ENCODE measurements at regions not wholly inside any gene's neighbourhood (a gene's known extent, or its start where the extent isn't known, plus 50 kb on each side); places are given as distances from the start of the nearest gene placed in this dataset.
"Not testable (repeated sequence)": the region's sequence is repeated elsewhere in the genome, so short reads cannot be mapped to it uniquely, and the experiment has no call there.

DNA sequence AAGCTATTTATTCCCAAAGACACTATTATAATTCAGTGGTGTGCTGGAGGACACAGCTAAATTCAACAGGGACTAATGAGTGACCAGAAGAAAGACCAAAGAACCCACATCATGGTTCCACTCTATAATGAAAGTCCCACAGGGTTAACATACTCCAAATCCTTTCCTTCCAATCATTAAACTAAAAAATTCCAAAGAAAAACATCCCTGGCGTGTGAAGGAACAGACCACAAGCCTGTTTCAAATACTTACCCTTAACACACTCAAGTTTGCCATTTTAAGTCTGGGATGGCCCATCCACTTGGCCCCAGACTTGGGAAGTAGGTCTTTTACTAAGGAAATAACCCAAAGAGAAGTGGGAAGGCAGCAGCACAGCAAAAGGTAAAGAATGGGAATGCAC is 150.1 kb upstream of the CCDC150 start:
- DNase-seq (ENCODE audit: low read depth): no peak

DNA sequence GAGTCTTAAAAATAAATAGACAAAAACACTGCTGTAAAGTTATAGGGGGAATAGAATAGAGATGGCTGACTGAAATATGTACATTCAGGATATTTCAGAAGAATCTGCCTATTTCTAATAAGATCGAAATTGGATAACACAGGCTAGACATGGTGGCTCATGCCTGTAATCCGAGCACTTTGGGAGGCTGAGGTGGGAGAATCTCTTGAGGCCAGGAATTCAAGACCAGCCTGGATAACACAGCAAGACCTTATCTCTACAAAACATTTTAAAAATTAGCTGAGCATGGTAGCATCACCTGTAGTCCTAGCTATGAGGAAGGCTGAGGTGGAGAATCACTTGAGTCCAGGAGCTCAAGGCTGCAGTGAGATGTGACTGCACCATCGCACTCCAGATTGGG is 146.6 kb upstream of the CCDC150 start:
- no peak for DNase-seq (ENCODE audit: low read depth)

DNA sequence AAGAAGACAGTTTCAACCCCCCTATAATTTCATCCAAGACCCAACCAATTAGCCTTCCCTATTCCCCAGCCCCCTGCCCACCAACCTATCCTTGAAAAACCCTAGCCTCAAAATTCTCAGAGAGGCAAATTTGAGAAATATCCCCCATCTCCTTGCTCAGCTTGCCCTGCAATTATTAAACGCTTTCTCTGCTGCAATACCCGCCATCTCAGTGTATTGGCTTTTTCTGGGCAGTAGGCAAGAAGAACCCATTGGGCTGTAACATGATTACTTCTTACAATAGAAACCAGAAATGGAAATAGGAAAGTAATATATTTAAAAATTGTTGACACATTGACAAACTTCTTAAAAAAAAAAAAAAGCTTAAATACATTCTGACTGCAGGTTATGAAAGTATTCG is 140.6 kb upstream of the CCDC150 start:
- DNase-seq (ENCODE audit: low read depth): no peak

DNA sequence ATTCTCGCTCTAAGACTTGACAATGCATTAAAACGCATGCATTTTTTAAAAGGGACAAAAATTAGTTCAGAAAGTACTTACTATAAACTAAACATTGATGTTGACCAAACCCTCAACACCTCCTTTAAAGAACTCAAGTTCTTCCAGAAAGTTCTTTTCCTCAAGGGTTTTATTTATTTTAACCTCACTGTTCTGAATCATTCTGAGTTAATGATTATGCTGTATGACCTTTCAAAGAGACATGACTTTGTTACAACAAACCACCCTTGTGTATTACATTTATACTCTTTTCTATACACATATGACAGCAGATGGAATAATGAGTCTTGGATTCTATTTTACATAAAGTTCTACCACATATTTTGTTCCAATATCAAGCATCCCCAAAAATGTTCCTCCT is 139.8 kb upstream of the CCDC150 start:
- DNase-seq (ENCODE audit: low read depth): no peak

DNA sequence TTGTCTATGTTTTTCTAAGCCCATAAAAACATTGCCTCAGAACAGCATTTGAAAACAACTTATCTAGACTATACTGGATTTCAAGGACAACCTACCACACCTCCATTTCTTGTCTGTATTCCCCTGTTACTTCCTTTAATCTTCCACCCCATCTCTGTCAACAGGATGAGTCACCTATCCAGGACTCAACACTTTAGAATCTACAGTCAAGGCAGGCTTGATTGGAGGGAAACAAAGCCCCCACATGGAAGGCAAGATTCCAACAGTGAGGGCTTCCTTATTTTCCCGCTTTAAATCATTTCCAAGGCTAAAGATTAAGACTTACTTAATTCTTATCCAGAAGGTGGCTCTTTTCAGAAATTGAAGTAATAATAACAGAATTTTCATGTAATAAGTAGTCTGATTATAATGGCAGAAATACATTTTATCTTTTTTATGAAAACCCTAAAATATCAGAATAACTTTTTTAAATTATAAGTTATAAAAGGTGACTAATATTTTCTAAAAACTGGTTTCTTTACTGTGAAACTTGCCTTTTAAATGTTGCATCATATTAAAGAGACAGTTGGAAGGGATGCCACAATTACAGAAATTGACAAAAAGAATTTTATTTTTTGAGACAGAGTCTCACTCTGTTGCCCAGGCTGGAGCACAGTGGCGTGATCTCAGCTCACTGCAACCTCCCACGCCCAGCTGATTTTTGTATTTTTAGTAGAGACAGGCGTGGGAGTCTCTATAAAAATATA is 138.7 kb upstream of the CCDC150 start:
- no peak for DNase-seq (ENCODE audit: low read depth)

DNA sequence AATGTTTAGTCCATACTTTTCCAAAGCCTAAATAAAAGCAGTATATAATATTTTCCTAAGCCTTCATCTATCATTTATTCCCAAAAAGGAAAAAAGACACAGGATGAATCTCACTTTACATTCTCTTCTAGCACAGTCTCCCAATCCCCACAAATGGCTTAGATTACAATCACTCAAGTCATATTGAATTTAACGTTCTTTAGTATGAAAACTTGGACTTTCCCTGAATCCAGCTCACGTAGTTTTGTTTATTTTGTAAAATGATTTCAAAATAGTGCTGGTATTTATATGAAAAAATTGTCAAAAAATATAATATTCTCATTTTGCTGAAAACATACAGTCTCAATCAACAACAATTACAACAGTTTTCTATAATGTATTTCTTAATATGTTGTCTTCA is 137.7 kb upstream of the CCDC150 start:
- DNase-seq (ENCODE audit: low read depth): no peak

DNA sequence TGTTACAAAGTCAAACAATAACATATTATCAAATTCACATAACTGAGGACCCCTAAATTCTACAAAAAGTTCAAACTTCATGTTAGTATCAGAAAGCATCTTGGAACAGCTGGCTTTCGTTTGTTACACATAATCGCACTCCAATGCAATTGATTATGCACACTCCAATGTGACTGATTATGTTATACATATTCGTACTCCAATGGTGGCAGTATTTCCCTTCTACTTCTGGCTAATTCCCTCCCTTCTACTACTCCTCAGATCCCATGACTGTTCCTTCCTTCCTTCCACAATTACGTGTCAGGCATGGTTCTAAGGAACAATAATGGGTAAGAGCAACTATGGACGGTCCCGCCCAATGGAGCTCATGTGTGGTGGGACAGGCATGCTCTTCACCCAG is 137.1 kb upstream of the CCDC150 start:
- no peak for DNase-seq (ENCODE audit: low read depth)

DNA sequence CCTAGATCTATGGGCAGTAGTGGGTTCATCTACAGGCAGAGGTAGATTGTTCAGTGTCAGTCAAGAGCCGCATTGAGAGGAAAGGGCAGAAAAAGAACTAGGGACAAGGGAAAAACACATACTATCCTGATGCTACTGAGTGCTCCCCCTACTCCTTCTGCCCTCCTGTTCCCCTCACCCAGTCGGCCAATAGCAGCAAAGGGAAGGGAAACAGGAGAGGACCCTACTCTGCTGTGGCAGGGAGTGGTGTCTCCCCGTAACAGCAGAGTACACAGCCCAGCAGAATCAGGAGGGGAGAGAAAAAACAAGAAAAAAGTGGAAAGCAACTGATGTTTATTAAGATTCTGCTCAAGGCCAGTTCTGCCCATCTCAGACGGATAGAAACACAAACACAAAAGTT is 136.1 kb upstream of the CCDC150 start:
- no peak for DNase-seq (ENCODE audit: low read depth)

DNA sequence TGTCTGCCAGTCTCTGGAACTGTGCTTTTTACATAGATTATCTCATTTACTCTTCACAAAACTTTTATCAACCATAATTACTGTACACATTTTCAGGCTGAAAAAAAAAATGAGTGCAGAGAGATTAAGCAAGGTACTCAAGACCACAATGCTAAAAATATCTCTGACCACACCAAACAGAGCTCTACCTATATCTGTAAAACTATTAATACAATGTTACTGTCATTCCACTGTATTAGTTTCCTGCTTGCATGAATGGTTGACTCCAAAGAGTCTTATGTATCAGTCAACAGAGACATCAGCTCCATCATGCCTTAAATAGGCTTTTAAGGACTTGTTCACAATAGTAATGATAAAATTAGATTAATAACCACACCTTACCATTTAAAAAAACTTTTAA is 134.7 kb upstream of the CCDC150 start:
- no peak for DNase-seq (ENCODE audit: low read depth)

DNA sequence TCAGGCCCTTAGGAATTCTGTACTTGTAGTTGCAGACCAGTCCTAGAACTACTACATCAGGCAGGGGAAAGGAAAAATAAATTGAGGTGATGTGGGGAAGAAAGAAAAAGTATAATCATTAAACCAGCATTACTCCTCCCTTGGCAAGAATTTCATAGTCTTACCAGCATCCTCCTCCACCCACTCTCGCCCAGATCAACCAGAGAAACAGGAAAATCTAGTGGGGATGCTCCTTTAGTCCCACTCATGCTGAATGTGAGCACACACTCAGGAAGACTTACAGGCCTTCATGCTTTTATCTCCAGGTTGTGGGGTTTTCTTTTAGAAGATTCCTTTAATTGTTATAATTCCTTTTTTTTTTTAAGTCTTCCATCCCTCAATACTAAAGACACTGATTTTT is 129.3 kb upstream of the CCDC150 start:
- DNase-seq (ENCODE audit: low read depth): no peak

DNA sequence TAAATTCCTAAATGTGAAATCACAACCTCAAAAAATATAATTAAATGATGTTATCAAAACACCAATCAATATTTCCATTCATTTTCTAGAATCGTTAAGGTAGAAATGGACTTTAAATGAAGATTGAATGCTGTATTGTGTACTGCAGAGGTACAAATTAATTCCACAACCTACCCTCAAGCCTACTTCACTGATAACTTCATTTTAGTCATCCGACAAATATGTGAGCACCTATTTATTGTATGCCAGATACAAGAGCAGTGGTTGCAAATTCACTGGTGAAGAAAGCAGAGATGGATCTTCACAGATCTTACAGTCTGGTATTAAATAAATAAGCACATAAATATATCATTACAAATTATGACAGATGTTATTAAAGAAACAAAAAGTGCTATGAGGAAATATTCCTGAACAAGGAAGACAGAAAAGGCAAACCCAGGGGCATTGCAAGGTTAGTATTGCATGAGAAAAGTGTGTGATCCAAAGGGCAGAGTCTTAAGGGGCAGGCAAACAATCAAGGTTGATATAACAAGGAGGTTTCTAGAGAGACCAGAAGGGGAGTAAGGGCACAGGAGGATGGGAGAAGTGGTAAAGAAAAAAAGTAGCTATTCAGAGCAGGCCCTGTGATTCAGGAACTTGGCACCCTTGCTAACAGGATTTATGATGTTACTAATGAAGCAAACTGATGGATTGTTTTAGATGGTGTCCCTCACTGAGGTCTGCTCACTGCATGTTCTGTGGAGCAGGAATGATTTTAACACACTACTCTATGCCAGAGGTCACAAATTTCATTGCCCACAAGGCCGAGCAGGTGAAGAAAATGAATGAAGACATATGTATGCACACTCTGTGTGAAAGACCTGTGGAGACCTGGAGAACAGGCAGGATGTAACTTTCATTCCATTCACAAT is 128.0 kb upstream of the CCDC150 start:
- DNase-seq (ENCODE audit: low read depth): no peak

DNA sequence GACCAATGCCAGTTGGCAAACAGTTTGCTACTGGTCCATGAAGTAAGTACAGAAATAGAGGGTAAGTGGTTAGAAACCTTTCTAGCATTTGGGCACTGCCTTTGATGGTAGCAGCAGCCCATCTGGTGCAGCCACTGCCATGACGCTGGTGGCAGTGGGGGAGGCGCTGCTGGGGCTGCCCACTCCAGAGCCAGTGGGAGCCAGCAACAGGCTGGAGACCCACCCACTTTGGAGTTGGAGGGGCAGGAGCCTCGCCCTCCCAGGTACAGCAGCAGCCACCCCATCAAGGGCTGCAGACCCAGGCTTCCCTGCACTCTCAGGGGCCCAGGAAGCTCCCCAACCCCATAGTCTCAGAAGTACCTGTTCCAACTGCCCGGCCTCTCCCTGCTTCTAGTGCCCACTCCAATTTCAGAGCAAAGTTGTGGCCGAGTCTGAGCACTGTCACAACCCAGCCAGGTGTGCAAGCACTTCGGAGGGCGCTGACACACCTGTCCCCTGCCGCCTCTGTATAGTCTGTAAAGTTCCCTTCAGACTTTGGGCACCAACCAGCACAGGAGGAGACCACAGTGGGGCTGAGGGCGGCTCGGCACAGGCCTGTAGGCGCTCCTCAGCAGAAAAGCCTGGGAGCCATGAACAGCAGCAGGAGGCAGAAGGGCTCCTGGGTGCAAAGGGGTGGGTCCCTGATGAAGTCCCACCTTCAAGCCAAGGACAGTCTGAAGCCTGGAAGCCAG is 125.6 kb upstream of the CCDC150 start:
- DNase-seq (ENCODE audit: low read depth): no peak

DNA sequence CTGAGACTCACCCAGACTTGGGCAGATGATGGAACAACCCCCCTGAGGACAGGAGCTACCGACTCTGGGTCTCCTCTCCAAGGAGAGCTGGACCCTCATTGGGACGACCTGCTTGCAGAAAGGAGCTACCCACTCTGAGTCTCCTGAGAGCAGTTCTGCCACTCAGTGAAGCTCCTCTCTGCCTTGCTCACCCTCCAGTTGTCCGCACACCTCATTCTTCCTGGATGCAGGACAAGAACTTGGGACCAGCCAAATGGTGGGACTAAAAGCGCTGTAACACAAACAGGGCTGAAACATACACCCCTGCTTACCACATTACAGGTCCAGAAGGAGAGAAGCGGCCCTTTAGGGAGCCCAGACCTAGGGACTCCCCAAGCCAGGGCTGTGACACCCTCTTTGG is 124.9 kb upstream of the CCDC150 start:
- DNase-seq (ENCODE audit: low read depth): no peak

DNA sequence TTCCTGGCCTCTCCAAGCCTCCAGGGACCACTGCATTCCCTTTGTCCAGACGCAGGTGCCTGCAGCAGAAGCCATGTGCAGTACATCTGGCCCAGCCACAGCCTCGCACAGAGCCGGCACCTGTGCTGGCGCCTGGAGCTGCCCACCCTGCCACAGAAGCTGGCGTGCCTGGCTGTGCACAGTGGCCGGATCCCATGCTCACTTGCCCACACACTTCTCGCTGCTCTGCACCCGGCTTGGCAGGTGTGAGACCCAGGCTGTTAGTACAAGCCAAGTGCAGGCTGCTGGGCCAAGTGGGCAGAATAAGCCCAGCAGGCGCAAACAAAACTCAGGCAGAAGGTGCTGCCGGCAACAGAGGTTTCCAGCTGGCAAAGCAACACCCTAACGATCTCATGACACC is 124.5 kb upstream of the CCDC150 start:
- no peak for DNase-seq (ENCODE audit: low read depth)

DNA sequence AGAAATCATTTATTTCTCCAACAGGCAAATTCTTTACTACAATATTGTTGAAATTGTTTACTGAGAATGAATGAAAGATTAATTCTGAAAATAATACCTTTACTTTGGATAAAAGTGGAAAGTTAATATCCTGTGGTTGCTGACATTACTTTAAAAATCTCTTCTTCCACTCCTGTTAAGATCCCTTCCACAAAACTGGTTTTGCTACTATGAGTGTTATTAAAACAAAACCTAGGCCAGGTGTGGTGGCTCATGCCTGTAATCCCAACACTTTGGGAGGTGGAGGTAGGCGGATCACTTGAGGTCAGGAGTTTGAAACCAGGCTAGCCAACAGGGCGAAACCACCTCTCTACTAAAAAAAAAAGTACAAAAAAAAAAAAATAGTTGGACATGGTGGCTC is 123.9 kb upstream of the CCDC150 start:
- DNase-seq (ENCODE audit: low read depth): no peak

DNA sequence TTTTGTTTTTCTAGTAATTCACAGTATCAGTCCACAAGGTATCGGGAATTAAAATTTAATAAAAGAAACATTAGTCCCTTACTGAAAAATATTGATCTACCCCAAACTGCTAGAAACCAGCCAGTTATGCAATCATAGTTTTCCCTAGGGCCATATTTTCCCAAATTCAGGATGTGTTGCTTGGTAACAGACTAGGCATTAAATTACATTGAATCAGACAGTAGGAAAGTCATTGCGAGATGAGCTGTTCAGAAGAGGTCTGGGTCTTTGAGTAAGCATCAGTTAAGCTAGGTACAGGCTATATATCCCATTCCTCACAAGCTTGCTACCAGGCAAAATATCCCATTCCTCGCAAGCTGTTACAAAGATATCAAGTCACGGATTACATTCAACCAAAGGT is 123.0 kb upstream of the CCDC150 start:
- DNase-seq (ENCODE audit: low read depth): no peak

DNA sequence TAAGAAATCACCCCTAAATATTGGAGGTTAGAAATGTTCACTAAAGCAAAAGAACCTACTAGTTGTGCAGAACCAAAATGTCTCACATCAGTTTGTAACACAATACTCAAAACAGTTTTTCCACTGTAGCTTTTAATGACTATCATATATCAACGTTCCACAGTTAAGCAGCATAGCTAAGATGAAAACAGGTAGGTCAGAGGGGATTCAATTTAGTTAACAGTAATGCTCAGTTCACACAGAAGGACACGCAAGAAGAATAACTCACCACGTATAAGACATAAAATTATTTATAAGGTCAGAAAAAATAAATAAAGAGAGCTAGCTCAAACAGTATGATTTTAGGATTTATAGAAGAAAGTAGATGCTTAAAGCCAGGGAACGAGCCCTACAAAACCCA is 118.9 kb upstream of the CCDC150 start:
- DNase-seq (ENCODE audit: low read depth): no peak

DNA sequence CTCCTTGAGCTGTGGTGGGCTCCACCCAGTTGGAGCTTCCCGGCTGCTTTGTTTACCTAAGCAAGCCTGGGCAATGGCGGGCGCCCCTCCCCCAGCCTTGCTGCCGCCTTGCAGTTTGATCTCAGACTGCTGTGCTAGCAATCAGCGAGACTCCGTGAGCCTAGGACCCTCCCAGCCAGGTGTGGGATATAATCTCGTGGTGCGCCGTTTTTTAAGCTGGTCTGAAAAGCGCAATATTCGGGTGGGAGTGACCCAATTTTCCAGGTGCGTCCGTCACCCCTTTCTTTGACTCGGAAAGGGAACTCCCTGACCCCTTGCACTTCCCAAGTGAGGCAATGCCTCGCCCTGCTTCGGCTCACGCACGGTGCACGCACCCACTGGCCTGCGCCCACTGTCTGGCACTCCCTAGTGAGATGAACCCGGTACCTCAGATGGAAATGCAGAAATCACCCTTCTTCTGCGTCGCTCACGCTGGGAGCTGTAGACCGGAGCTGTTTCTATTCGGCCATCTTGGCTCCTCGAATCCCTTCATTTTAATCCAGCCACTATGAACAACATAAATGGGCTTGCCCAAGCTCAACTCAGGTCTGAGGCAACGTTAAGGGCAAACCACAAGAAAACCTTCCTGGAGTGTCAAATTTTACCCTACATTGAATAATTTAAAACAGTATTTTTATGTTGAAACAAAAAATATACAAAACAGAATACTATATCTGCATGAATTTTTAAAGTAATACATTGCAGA is 112.4 kb upstream of the CCDC150 start:
- not testable (repeated sequence) for DNase-seq (ENCODE audit: low read depth)

DNA sequence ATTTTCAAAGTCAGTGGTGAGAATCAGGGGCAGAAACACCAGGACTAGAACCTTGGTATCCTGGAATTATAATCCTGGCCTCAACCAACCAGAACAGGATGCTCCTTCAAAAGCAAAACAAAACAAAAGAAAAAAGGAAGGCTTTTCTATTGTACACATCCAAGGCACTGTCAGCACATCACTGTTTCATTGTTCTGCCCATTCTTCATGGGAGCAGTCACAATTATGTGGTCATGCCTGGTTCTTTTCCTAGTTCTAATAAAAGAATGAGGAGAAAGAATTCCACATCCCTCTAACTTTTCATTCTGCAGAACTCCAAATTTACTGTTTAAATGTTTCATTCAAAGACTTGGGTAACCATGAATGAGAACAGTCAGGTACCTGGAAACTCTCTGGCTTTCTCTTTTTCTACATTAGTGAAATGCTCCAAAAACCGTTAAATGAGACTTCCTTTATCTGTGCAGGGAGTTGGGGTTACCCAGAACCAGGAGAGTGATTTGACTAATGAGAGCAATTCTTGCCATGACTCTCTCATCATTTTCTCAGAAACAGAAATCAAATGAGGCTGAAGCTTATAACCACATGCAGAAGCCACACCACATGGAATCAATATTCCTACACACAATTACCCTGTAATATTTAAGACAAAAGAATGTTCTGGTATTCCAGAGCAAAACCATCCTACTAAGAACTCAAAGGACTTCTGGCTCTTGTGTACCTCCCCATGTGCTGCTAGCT is 110.9 kb upstream of the CCDC150 start:
- no peak for DNase-seq (ENCODE audit: low read depth)

DNA sequence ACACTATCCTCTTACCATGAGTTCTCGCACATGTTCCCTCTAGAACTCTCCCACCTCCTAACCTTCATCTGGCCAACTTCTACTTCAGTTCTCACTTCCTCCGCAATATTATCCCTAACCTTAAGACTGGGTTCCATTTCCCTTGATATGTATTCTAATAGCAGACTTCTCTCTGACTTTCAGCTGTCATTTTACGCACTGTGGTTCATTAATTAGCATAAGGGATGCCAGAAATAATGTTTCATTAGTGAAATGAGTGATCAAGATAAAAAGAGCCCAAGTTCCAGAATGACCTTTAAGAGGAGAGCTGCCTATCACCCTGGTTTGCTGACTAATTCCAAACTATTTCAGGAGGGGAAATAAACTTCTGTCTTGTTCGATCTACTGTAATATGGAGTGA is 108.6 kb upstream of the CCDC150 start:
- no peak for DNase-seq (ENCODE audit: low read depth)

DNA sequence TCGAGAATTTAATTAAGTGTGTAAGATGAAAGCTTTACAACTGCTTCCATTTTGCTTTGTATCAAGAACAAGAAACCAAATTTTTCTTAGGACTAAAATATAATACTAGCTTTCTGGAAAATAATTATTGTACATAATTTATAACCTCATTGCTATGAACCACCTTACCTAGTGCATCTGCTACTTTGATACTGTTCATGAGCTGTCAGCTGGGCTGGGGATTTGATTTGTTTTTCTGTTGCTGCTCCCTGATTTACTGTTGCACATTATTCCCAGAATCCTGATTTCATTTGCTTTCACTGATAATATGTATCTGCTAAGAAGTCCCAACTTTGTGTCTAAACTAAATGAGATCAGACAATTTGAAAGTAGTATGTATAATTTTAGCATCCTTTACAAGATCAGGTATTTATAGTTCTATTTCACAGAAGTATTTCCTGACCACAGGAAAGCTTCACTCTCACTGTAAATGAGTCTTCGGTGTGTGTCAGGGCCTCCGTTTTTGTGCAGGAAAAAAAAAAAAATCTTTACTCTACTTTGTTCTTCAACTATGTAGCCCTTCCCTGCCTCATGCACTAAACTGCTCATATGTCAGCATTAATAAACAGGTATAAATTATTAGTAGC is 105.6 kb upstream of the CCDC150 start:
- DNase-seq (ENCODE audit: low read depth): no peak
